GM19025 (cell line): ENCODE measurements at regions not wholly inside any gene's neighbourhood (a gene's known extent, or its start where the extent isn't known, plus 50 kb on each side); places are given as distances from the start of the nearest gene placed in this dataset.

Source experiments
- ATAC-seq: cut with Tn5 transposase; IDR thresholded peaks from one replicate; pipeline ENCODE4 v1.9.1; 2021; ENCODE audit warnings: mild to moderate bottlenecking, low read depth, moderate library complexity; ENCODE audit not compliant: unreplicated experiment

- no peak for ATAC-seq
These were observed 2731.9 kb downstream of the ARAP2 start for GRCh38 chr4:33512397-33512796.

DNA sequence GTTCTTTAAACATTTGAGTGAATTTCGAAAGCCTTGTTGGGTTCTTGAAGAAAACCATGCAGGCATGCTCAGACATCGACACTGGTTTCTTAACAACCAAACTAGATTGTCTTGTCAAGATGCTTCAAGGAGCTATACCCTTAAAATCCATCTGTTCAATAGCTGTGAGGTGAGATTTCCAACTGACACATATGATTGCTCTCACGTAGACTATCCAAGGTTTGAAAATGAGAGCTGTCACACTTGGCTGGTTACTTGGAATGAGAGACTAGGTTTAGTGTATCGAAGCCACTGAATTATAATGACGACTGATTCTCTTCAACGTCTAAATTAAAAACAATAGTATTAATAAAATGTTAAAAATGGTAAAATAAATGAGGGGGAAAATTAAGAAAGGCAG is 2725.5 kb downstream of the ARAP2 start:
- ATAC-seq = no peak

DNA sequence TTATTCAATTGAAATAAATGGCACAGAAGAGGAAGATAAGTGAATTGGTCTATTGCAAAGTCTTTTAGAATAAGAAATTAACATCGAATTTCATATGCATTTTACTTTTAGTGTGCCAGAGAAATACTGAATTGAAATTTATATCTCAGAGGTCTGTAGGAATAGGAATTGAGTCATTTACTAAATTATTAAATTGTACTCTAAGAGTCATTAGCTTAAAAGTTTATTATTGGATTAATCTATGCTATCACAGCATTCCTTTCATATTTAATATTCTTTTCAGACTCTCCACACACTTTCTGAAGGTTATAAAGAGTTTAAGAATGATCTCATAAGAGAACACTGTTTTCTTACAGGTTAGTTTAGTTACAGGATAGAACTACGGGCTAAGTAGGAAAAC is 2711.5 kb downstream of the ARAP2 start:
- no peak for ATAC-seq

DNA sequence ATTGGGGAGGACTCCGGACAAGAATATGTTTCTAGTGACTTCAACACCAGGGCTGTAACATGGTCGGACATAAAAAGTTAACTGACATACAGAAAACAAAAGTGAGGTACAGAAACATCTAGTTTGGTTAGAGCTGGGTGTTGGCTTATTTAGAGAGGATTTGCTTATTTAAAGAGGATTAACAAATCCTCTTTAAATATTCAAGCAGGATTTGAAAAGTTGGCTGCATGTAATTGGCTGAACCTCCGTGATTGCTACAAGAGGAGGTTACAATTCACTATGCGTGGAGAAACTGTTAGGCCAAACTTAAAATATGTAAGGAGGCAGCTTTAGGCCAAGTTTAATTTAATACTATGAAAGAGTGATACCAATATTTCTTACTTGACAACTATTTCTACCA is 2707.4 kb downstream of the ARAP2 start:
- no peak for ATAC-seq

GRCh38 chr4:33537527-33537926 is 2706.8 kb downstream of the ARAP2 start:
- no peak for ATAC-seq

DNA sequence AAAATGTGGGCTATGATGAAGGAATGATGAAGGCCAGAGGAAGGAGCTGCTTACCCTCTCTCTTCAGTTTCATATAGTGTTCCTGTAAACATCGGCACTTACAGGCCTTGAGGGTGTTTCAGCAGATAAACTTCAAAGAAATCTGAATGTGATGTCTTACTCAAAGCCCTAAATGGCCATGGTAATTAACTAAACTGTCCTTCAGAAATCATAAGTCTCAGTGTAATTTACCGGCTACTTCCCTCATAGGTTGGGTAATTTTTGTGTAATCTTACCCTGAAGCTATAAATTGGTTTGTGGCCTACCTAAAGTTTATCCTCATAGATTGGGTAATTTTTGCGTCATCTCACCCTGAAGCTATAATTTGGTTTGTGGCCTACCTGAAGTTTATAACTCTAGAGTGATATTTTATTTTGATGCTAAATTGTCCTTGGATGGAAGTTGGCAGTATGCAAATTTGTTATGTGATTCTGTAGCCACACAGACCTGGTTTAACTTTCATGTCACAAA is 2700.3 kb downstream of the ARAP2 start:
- ATAC-seq = no peak

DNA sequence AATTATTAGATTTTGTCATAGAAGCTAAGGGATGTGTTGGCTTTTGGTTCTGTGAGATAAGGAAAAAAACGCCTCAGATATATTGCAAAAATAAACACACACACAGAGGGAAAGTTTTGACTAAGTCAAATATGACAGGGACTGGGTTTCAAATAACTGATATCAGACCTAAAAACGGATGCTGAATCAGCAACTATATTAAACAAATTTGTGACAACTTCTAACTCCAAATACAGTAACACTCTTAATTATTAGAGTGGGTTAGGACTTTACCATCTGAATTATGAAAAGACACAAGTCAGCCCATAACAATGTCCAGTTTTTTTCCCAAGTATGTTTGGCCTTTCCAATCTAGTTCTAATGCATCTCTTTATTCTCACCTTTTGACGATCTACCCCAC is 2693.1 kb downstream of the ARAP2 start:
- no peak for ATAC-seq

GRCh38 chr4:33561259-33561658 is 2683.1 kb downstream of the ARAP2 start:
- ATAC-seq = no peak

DNA sequence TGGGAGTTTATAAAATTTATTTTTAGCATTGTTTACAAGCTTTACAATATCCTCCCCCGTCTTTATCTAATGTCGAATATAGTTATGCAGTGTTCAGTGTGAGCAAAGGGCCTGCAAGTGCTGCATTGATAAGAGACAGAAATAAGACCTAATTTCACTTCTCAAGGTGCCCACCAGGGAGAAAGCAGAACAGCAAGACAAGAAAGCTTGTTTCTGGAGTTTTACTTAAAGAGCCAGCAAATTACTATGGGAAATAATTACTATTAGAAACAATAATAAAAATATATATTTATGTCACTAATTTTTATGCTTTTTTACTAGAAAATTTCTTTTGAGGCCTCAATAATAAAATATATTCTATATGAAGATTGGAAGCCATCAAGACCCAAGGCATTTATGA is 2677.7 kb downstream of the ARAP2 start:
- ATAC-seq = no peak

DNA sequence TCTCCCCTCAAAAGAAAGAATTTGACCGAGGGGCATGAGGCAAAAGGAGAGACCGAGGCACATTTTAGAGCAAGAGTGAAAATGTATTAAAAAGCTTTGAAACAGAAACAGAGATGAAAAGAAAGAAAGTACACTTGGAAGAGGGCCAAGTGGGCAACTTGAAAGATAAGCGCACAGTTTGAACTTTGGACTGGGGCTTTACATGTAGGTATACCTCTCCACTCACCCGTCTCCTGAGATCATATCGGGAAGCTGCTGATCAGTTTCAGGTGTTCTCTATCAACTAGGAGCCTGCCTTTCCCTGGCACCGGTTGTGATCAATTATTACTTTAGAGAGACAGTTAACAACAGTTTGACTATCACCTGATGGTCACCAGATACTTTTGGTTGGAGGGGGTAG is 2666.5 kb downstream of the ARAP2 start:
- no peak for ATAC-seq

DNA sequence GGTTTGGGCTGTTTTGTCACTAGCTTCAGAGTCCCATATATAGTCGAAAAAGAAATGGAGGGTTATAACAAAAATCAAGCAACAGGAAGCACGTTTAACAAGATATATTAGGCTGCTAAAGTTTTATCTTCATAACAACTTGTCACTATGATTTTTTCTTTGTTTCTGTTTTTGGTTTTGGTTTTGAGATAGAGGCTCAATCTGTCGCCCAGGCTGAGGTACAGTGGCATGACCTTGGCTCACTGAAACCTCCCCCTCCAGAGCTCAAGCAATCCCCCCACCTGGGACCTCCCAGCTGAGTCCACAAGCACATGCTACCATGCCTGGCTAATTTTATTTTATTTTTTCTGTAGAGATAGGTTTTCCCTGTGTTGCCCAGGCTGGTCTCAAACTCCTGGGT is 2664.4 kb downstream of the ARAP2 start:
- ATAC-seq = no peak

DNA sequence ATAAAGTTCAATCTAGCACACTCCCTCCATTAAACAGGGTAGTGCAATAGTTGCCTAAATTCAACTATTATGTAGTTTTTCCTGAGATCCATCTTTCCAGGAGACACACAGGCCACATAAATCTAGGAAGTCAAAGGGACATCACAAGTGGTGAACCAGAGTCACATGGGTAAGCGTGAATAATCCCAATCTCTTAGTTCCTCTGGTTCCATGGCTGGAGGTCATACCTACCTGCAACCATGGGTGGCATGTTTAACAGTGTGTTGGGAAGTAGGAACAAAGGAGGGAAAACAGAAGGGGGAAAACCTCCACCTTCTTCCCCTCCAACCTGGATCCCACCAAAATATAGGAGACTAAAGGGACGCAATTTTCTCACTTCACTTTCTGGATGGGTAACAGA is 2651.6 kb downstream of the ARAP2 start:
- ATAC-seq = no peak

- no peak for ATAC-seq
These were observed 2637.4 kb downstream of the ARAP2 start for GRCh38 chr4:33606951-33607350.

DNA sequence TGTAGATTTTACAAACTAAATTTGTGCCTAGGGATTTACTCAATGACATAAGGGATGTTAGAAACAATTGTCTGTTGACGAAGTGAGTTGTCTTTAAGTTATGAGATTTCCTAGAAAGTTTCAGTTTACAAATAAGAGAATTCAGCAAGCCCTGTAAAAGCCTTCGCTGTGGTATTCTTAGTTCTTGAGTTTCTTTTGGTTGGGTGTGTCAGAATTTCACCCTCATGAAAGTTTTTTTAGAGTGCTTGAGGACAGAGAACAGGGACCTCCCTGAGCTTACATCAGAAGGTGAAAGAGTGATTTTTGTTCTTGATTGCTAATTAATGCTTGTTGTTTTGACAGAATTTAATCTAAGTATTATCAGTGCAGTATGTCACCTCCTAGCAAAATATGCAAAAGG is 2628.2 kb downstream of the ARAP2 start:
- no peak for ATAC-seq

- ATAC-seq = no peak
These were observed 2618.6 kb downstream of the ARAP2 start for GRCh38 chr4:33625748-33626147.

DNA sequence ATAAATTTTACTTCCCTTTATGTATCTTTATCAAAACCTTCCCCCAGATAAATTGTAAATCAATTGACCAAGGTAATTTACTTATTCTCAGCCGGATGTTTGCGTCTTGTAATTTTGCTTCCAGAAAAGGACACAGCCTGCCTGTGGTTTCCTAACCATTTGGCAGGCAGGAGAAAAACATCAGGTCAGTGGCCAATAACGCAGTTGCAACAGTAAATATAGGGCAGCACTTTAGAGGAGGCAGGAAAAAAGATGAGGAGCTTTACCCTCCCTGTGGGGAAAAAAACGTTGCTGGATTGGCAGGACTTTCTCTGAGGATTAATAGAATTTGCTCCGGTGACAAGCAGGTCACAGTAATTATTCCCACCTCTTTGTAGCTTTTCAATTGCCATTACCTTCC is 2618.1 kb downstream of the ARAP2 start:
- ATAC-seq = no peak

GRCh38 chr4:33628296-33628695 is 2616.0 kb downstream of the ARAP2 start:
- ATAC-seq = no peak

- no peak for ATAC-seq
These were observed 2595.3 kb downstream of the ARAP2 start for GRCh38 chr4:33649015-33649414.

GRCh38 chr4:33649471-33649870 is 2594.8 kb downstream of the ARAP2 start:
- no peak for ATAC-seq

GRCh38 chr4:33650036-33650435 is 2594.3 kb downstream of the ARAP2 start:
- no peak for ATAC-seq

DNA sequence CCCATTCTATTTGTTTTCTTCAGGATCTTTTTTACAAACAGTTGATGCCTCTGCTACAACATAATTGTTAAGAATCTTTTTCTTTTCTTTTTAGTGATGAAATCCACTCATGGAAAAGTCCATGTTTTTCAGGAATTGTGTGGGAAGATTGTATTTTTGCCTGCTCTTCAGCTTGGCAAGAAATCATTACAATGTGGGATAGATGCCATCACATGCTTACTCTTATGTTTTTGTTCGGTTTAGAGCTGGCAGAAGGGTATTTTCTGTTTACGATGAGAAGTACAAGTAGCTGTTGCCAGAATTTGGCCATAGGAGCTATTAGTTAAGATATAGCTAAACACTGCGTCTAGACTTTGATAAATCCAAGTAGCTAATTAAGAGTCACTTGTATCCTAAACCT is 2585.3 kb downstream of the ARAP2 start:
- ATAC-seq = no peak

DNA sequence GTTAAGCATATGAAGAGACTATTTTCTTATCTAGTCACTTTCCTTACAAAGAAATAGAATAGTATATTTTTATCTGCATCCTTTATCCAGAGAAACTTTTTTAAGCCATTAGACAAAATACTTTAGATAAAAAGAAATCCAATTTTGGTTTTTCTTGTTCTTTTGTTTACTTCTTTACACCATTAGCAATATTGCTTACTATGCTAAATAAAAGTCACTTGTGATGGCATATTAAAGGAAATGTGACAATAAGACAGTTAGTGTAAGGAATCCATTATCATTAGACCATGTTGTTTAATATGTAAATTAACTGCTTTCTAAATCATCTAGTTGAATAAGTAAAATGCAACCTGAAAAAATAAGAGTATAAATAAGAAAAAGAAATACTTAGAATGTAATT is 2582.7 kb downstream of the ARAP2 start:
- no peak for ATAC-seq

DNA sequence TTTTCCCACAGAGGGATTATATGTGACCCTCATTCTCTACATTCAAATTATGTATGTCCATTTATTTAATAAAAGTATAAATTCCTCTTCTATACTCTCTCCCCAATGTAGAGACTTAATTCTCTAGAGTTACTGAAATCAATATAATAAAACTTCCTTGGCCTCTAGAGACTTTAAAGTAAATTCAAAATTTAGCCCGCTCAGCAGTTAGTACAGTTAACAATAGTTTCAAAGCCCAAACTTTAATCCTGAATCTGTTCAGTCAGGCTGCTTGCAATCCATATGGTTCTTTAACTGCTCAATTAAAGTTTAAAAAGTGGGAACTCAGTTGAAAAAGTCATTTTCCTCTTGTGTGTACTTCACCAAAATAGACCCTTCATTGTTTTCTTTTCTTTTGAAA is 2558.4 kb downstream of the ARAP2 start:
- no peak for ATAC-seq
